AG20443 (cell line): ENCODE measurements at regions not wholly inside any gene's neighbourhood (a gene's known extent, or its start where the extent isn't known, plus 50 kb on each side); places are given as distances from the start of the nearest gene placed in this dataset.

ENCODE experiments used
- DNase-seq: peaks from one replicate; pipeline ENCODE4 v3.0.0; 2012; ENCODE audit warnings: low spot score, mixed read lengths

DNA sequence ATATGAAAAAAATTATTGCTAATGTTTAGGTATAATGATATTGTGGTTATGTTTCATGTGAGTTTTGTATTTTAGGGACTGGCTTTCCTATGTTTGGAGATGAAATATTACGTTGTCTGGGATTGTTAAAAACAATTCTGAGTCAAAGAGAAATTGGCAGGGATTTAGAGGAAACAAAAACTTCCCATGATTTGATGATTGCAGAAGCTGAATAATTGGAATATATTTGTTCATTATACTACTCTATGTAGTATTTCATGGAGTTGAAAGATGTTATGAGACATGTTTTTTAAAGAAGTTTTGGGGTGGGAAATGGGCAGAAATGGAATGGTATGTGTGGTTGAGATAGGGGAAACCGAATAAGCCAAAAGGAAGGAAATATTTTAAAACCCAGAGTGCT, 1392.9 kb downstream of the EFNB2 start:
- DNase-seq, result no peak

DNA sequence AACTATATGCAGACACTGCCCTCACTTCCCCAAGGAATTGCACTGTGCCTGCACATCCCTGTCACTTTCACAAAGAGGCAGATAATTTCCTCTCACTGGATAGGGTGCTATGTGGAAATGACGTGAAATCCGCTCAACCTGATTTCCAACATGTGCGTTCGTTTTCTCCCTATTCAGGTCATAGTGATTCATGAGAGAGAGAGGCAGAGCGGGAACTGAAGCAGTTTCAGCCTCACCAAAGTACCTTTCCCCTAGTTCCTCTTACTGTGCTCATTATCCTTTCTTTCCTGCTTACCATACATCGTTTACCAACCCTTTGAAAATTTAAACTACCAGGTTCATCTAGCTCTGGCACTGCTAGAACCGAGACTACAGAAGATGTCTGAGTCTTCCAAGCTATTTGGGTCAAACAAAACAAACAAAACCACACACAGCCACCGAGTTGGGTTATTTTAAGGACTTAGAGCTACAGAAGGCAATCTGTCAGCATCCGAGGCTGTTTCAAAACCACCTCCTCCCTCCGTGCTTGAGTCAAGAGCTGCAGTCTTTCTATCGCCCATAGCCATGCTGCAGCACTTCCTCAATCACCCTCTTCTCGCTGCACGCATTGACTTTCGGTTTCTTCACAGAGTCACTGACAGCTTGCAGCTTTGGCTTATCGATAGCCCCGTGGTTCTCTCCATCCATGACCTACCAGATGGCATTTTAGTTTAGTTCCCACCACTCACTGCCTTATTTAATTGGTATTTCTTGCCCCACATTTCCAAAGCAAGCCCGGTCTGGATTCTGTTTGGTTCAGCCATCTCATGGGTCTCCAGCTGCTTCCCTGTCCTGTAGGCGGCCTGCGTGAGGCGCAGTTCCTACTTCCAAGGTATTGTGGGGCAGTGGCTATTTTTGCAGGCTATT, 1395.8 kb downstream of the EFNB2 start:
- peak; percentile 38 for DNase-seq

DNA sequence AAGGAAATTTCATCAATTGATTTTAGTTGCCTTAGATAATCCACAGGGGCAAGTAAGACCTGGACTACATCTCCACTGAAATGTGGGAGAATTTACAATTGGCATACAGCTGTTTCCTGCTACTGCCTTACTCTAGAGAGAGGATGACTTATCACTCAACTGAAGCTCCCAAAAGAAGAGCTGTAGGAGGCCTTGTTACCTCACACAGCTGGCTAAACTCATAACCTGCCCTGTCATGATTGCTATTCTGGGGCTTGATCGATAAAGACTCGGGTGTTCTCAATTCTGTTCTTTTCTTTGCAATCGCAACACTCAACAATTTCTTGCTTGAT, 1396.4 kb downstream of the EFNB2 start:
- DNase-seq, result no peak

DNA sequence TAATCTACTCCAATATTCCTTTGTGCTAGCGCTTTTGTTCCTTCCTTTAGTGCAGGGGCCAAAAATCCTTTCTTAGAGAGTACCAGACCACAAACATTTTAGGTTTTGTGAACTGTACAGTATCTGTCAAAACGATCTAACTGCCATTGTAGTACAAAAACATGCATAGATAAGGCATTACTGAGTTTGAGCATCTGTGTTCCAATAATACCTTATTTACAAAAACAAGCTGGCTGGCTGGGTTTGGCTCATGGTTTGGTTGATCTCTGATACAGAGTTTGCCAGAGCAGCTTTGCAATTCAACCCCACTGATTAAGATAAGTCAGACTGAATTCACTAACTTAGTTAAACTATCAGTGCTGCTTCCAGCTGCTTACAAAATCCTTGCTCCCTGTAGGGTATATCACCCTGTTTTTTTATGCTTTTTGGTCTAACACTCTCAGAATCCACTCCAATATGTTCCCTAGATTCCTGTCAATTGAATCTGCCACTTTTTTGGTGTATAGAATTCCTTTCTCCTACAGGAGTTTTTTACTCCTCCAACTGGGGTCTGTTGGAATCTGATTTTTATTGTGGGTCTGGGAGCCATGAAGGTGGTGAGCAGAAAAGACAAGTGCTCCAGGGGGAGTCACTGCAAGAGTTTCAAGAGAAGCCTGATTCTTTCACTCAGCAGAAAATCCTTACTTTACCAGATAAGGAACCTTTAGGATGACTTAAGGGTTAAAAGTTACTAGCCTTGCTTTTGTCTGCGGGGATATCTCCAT, 1399.4 kb downstream of the EFNB2 start:
- DNase-seq, result no peak

DNA sequence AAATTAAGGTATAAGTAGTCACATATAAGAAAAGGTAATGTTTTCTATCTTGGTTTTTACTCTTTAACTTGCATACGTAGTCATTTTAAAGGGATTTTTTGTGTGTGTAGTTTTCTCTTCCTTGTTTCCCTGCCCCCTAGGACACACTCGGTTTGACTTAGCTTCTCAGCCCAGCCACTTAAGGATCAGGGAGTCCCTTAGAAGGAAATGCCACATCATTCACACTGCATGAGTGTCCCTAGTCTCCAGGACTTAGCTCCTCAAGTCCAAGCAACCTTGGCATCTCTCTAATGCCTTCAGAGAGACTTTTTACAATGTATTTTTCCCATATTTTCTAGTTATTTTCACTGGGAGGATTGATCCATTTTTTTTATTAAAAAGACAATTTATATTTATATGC, 1407.7 kb downstream of the EFNB2 start:
- no peak for DNase-seq

DNA sequence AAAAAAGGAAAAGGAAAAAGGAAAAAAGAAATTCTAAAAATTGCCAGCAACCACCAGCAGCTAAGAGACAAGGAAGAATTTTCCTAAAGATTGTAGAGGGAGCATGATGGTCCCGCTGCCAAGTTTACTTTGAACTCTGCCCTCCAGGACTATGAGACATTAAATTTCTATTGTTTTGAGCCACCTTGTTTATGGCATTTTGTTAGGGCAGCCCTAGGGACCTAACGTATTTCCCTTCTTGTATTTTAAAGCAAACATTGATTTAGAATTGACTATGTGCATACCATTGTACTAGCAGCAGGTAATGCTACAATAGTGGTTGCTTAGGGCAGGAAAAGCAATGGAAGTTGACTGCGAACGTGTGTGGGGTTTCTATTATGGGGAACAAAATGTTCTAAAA, 1414.2 kb downstream of the EFNB2 start:
- no peak for DNase-seq

DNA sequence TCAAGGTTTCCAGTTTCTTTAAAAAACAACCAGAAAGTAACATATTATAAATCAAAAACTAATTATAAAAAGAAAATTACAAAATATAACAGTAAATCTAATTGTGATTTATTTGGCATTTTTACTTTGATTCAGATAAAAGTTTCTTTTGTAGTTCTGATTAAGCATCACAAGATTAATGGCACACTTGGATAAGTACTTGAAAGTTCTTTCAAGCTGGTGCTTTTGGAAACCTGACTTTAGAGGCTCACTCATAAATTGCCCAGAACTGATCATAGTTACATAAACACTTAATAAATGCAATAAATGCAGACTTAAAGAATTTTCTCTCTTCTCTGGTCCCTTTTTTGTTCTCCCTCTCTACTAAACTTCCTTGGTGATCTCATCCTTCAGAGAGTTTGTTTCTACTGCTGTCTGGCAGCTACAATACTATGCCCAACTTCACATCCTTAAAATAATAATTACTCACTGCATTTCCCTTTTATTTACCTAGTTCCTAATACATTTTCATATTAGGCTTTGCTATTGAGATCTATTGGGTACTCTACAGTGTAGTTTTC, 1417.0 kb downstream of the EFNB2 start:
- DNase-seq, result no peak

DNA sequence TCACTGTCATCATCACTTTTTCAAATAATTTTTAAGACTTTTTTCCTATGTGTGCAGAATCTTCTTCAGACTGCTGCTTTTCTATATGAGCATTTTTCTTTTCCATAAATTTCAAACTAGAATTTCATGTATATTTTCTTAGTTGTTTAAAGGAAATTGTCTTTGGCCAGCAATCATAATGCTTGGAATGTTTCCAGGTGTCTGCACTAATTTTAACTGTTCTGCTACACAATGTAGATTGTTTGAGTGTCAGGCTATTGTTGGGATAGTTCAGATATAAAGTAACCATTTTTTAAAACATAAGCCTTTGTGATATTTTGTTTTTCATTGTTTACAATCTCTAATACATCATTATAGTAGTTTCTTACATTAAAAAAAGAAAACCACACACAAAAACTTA, 1418.5 kb downstream of the EFNB2 start:
- DNase-seq, result no peak

DNA sequence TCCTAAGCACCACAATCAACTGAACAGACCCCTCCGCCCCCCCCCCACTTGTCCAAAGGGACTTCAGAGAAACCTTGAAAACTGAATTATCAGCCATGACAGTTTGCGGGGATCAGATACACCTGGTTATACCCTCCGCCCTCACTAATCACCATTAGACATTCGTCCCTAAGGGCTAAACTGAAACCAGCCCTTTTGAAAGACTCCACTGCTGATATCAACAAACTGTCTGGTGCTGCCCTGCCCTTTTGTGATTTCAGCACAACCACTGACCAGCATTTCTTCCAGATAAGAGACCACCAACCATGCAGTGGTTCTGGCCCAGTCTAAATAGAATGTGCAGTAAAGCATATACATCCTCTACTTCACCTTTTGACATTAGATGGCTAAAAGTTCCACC, 1422.9 kb downstream of the EFNB2 start:
- DNase-seq, result no peak

DNA sequence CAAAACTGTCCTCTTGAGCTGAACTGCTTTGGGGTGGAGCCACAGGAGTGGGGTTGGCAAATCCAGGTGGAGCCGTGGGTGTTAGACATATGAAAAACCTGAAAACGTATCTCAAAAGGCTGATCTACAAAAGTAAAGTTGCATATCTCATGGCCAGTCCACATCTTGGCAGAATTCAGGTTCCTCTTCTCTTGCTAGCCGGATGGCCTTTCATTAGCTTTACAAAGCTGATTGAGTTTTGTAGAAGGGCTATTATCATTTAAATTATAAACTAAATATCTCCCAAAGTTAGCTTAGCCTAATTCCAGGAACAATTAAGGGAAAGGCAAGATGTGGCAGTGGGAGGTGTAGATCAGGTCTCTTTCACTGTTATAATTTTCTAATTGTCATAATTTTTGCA, 1427.7 kb downstream of the EFNB2 start:
- no peak for DNase-seq

DNA sequence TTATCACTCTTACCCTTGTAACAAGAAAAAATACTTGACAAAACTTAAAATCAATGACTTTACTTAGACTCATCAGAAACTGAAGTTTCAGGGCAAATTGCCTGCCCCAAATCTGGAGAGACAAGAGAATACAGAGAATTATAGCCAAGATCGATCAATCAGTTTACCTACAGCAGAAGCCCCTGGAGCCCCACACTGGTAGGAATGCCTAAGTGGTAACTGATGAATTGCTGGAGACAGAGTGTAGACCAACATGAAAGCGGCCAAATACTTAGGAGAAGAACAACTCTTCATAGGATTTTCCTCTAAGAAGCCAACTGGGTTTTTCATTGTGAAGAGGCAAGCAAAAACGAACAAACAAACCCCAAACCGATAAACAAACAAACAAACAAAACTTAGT, 1430.0 kb downstream of the EFNB2 start:
- DNase-seq, result no peak

DNA sequence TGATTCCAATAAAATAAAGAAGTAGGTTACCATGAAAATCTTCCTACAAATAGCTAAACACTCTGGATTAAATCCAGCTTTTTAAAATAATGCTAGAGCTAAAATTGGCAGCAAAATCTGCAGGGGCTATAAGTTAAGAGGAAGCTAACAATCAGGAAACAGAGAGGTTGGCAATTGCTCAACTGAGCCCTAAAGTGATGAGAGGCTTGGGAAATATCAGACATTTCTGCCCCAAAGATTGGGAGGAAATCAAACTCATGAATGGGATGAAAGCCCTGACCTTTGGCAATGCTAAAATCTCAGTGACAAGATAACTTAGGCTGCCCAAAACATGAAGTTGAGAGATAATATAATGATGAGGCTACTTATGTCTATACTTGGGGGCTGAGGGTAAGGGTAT, 1437.9 kb downstream of the EFNB2 start:
- no peak for DNase-seq

DNA sequence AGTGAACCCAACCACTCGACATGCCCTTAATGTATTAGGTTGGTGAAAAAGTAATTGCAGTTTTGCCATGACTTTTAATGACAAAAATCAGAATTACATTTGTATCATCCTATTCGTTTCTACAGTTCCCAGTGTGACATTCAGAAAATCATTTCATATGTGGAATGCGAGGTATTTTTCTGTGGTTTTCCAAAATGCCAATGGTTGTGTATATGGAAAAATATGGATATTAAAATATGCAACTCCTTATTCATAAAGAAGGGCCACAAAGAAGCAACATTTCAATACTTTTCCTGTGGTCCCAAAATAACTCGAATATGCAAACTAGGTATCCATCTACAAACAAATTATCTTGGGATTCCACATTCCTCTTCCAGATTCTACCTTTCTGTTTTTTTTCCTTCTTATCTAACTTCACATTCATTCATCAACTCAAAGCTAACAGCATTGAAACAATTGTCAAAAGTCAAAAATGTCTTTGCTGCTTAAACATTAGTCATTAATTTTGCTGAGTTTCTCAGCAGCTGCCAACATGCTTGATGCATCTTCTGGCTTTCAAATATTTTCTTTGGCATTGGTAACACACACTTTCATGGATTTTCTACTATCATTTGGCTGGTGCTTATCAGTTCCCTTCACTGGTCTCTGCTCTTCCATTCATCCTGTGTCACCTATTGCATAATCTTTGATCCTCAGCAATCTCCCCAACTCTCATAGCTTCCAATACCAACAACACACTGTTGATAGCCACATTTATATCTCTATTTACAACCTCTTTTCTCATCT, 1445.4 kb downstream of the EFNB2 start:
- DNase-seq, result no peak

DNA sequence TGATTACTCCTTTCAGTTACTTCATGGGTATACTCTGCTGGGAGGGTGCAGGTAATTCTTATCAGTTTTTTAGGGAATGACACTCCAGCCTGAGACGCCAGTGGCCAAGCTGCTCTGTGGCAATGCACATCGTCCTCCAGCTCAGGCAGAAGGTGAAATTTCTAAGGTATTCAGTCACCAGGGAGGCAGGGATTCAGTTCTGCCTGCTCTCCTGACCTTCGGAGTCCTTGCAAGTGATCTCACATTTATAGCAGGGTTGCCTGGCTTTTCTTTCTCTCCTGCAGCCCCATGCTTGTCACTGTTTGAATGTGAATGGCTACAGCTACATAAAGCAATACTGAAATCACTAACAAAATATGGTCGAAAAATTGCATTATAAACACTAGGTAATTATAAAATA, 1447.5 kb downstream of the EFNB2 start:
- DNase-seq, result no peak

DNA sequence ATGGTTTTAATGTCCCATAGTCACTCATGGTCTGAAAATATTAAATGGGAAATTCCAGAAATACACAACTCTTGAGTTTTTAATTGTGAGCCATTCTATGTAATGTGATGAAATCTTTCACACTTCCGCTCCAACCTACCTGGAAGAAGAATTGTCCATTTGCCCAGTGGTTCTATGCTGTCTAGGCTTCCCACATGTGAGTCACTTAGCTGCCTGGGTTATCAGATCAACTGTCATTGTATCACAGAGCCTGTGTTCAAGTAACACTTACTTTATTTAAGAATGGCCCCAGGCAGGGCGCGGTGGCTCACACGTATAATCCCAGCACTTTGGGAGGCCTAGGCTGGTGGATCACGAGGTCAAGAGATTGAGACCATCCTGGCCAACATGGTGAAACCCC, 1450.5 kb downstream of the EFNB2 start:
- DNase-seq, result no peak

DNA sequence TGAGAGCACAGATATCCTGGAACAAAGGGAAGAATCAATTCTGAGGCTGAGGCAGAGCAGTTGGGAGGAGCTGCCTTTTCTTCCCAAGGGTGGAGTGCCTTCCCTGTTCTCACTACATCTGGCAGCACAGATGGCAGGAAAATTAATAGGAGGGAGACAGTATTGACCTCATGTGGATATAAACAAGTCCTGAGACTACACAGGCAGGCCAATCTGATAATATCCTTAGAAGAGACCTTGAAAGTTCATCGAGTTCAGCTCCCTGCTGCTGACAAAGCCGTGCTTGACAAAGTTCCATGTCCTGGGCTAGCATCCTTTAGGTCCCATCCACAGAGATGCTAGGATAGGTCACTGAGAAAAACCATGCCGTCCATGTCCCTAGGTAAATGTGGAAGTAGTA, 1451.5 kb downstream of the EFNB2 start:
- no peak for DNase-seq

DNA sequence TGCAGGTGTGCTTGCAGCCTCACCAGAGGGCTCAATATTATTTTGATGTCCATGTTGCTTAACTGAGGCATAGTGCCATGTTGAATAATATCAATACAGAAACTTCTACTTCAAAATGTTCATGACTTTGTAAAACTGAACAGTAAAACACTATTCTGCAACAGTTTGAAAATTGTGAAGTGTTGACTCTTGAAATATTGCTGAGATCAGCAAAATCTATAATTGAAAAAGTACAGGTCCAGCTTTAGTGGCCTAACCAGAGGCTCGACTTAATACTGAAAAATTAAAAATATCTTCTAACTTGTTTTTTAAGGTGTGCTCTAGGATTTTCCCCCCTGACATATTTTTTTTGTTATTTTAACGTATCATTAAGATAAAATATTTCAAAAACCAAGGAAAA, 1460.7 kb downstream of the EFNB2 start:
- DNase-seq, result no peak

DNA sequence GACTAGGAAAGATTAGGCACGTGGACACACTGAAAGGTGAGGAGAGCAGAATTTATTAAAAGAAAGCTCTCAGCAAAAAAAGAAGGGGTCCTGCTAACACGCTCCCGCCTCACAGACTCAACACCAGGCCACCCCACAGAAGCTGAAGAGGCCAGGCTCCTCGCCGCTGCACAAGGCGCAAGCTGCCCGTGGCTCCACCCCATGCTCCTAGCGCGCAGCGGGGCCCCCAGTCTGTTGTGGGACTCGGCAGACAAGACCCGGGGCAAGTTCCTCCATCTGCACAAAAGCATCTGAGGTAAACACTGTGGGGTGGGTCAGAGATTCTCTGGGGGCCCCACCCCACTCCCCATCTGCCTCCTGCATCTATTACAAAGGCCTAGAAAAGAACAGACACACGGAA, 1462.4 kb downstream of the EFNB2 start:
- DNase-seq, result no peak

DNA sequence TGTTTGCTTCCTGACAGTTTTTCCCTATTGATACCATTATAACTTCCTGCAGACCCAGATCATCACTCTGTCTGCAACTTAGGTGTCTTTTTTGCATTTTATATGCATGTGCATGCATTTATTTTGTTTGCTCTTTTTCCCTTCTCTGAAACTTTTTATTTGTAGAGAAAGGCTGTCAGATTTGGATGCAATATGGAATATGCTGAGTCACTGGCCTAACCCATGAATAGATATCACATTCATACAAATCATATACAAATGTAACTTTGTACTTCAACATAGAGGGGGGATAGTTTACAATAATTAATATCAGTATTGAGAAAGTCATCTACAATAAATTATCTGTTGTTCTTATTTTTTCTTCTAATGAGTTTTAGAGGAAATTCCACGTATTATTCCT, 1465.0 kb downstream of the EFNB2 start:
- no peak for DNase-seq

DNA sequence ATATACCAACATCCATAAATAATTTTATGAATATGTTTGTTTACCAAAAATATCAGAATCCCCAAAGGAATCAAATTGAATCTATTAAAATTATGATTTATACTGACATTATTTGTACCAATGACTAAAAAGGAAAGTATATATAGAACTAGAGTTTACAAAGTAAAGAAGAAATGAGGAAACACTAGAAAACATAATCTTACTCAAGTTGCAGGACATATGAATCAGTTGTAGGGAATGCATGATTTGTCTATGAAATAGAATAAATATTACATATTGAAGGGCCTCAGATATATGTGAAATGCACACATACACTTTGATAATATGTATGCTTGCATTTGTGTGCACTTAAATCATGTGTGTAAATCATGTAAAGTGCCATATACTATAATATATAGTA, 1466.4 kb downstream of the EFNB2 start:
- no peak for DNase-seq

DNA sequence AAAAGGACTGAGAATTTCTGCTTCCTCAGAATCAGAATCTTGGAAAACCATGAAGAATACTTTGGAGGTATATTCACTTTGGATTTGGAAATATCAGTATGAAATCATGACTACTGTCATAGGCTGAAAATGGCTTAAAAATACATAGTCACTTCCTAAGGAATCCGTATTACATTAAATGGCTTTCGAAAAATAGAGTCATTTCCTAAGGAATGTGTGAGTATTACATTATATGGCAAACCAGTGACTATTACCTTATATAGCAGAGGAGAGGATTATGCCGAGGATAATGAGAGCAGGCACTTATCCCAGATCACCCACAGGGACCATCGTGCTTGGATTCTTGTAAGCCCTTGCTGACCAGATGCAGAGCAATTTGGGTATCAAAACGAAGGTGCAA, 1471.8 kb downstream of the EFNB2 start:
- no peak for DNase-seq

DNA sequence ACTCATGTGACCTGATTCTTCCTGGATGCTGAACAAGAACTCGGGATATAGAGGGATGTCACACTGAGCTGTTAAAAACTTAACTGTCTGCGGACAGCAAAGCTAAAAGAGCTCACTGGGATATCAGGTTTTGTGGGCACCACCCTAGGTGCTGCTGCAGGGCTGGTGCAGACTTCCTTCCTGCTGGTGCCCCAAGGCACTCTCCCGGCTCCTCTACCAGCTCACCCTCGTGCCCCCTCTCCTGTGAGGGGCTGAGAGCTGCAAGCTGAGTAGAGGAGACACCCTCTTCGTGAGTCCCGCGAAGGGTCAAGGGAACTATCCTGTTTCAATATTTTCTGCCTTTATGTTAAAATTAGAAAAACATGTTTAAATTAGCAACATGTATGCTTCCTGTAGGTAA, 1475.7 kb downstream of the EFNB2 start:
- no peak for DNase-seq

DNA sequence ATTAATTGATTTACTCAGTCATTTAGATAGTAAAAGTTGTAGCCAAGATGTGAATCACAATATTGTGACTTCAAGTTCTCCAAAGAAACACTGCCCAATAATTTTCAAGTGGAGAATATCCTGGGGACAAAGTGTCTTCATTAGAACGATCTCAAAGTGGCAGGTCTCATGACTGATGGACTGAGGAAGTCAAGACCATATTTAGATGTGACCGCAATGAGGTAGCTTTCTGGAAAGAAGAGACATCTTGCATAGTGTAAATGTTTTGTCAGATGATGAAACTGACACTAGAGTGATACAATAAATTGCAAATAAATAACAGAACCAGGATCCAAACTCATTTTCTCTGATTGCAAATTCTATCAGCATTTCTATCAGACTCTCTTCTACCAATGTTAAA, 1476.9 kb downstream of the EFNB2 start:
- no peak for DNase-seq
